Liver (tissue), 7 donors: ENCODE measurements at regions not wholly inside any gene's neighbourhood (a gene's known extent, or its start where the extent isn't known, plus 50 kb on each side); places are given as distances from the start of the nearest gene placed in this dataset.

ENCODE experiments used
- DNase-seq: peaks from one replicate; pipeline ENCODE4 v3.0.0-alpha.2; 2017; ENCODE audit warnings: low spot score
- H3K27ac ChIP-seq, 2 donors: one replicate each; pipeline ENCODE4 v1.7.0; 2013; ENCODE audit warnings: inconsistent platforms in 2 of 2, low read length in 2 of 2, control low read depth in 1 of 2, low read depth in 1 of 2, mild to moderate bottlenecking in 1 of 2
- H3K27me3 ChIP-seq, 4 donors: one replicate each; pipeline versions ENCODE4 v1.6.1 to v1.7.0; 2013; ENCODE audit warnings: low read length in 3 of 4, inconsistent platforms in 1 of 4, mild to moderate bottlenecking in 1 of 4, moderate library complexity in 1 of 4; ENCODE audit not compliant: control insufficient read depth in 4 of 4, insufficient read depth in 4 of 4
- H3K36me3 ChIP-seq, 4 donors: one replicate each; pipeline versions ENCODE4 v1.6.1 to v1.7.0; 2013; ENCODE audit warnings: low read length in 3 of 4, mild to moderate bottlenecking in 3 of 4, low read depth in 1 of 4, moderate library complexity in 1 of 4; ENCODE audit not compliant: control insufficient read depth in 4 of 4, insufficient read depth in 3 of 4
- H3K4me1 ChIP-seq, 4 donors: one replicate each; pipeline versions ENCODE4 v1.6.1 to v1.7.0; 2013; ENCODE audit warnings: low read length in 3 of 4, mild to moderate bottlenecking in 3 of 4, moderate library complexity in 1 of 4; ENCODE audit not compliant: control insufficient read depth in 4 of 4, insufficient read depth in 4 of 4
- H3K4me3 ChIP-seq, 3 donors: one replicate each; pipeline versions ENCODE4 v1.6.1 to v1.7.0; 2013; ENCODE audit warnings: low read length in 3 of 3, control low read depth in 1 of 3, low read depth in 1 of 3, mild to moderate bottlenecking in 1 of 3
- H3K9ac ChIP-seq, 2 donors: one replicate each; pipeline ENCODE4 v1.7.0; 2013; ENCODE audit warnings: low read length in 2 of 2, mild to moderate bottlenecking in 2 of 2, moderate library complexity in 2 of 2, control low read depth in 1 of 2, low read depth in 1 of 2
- H3K9me3 ChIP-seq, 4 donors: one replicate each; pipeline versions ENCODE4 v1.6.1 to v1.7.0; 2013; ENCODE audit warnings: low read length in 3 of 4; ENCODE audit not compliant: control insufficient read depth in 4 of 4
- HNF4G ChIP-seq: IDR thresholded peaks from 2 replicates; pipeline ENCODE4 v1.6.1; 2016; ENCODE audit warnings: antibody characterized with exemption
- JUND ChIP-seq, 2 donors: IDR thresholded peaks; 2 replicates each; pipeline ENCODE4 v1.6.1; 2016; ENCODE audit warnings: antibody characterized with exemption in 2 of 2
- NR2F2 ChIP-seq: IDR thresholded peaks from 2 replicates; pipeline ENCODE4 v1.6.1; 2016; ENCODE audit warnings: antibody characterized with exemption
- RAD21 ChIP-seq, 2 donors: IDR thresholded peaks; 2 replicates each; pipeline ENCODE4 v1.6.1; 2016; ENCODE audit warnings: antibody characterized with exemption in 2 of 2, mild to moderate bottlenecking in 2 of 2
- REST ChIP-seq: IDR thresholded peaks from 2 replicates; pipeline ENCODE4 v1.6.1; 2016; ENCODE audit warnings: antibody characterized with exemption, mild to moderate bottlenecking
- RXRA ChIP-seq, 2 donors: IDR thresholded peaks; 2 replicates each; pipeline ENCODE4 v1.6.1; 2017 to 2018; ENCODE audit warnings: antibody characterized with exemption in 2 of 2, mild to moderate bottlenecking in 1 of 2
- SP1 ChIP-seq: IDR thresholded peaks from 2 replicates; pipeline ENCODE4 v1.6.1; 2018; ENCODE audit warnings: antibody characterized with exemption, mild to moderate bottlenecking
- TAF1 ChIP-seq: conservative IDR thresholded peaks from 2 replicates; pipeline ENCODE4 v1.6.1; 2016; ENCODE audit warnings: antibody characterized with exemption, mild to moderate bottlenecking
- YY1 ChIP-seq: IDR thresholded peaks from 2 replicates; pipeline ENCODE4 v1.6.1; 2016; ENCODE audit warnings: antibody characterized with exemption, mild to moderate bottlenecking
- ZBTB33 ChIP-seq: IDR thresholded peaks from 2 replicates; pipeline ENCODE4 v1.6.1; 2016; ENCODE audit warnings: antibody characterized with exemption
- WGBS: extraction: QIAGEN DNeasy Blood & Tissue Kit; methylation state at CpG from one replicate; pipeline ENCODE4 v1.1.7; 2013; 5-methylcytosine and 5-hydroxymethylcytosine counted together
- TF ChIP-seq, protein P1 (sequence below): IDR thresholded peaks from 2 replicates; pipeline ENCODE4 v1.6.1; 2016; ENCODE audit warnings: antibody characterized with exemption
- donor health status: healthy.
- donor health status: healthy.
- donor health status: healthy.
- donor health status: healthy.

- no peak for DNase-seq
- no peak overlapping the region for H3K27ac ChIP-seq
- no peak overlapping the region for H3K9ac ChIP-seq
- no peaks in the 10 kb centered on the region for H3K9me3 ChIP-seq
- TF ChIP-seq, protein P1, sequence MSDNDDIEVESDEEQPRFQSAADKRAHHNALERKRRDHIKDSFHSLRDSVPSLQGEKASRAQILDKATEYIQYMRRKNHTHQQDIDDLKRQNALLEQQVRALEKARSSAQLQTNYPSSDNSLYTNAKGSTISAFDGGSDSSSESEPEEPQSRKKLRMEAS, result no peak
- TF ChIP-seq NR2F2, result no peak
- no peak for TF ChIP-seq YY1
- TF ChIP-seq RAD21 (IDR thresholded peaks at IDR 0.05), result no peak
- no peak for TF ChIP-seq ZBTB33
- TF ChIP-seq SP1, result no peak
- TF ChIP-seq JUND (IDR thresholded peaks at IDR 0.05), result no peak
- no peaks in the 10 kb centered on the region for H3K27me3 ChIP-seq
- no peak overlapping the region for H3K4me3 ChIP-seq
- WGBS, result 89% methylated on average over 5 of the region's 5 CpGs
- no peaks in the 10 kb centered on the region for H3K36me3 ChIP-seq
- peaks cover 0 to 2% (median 0%) of the 10 kb centered on the region in 4 donors for H3K4me1 ChIP-seq
These were observed 84.2 kb upstream of the E2F3 start for GRCh38 chr6:20317430-20317829.

DNA sequence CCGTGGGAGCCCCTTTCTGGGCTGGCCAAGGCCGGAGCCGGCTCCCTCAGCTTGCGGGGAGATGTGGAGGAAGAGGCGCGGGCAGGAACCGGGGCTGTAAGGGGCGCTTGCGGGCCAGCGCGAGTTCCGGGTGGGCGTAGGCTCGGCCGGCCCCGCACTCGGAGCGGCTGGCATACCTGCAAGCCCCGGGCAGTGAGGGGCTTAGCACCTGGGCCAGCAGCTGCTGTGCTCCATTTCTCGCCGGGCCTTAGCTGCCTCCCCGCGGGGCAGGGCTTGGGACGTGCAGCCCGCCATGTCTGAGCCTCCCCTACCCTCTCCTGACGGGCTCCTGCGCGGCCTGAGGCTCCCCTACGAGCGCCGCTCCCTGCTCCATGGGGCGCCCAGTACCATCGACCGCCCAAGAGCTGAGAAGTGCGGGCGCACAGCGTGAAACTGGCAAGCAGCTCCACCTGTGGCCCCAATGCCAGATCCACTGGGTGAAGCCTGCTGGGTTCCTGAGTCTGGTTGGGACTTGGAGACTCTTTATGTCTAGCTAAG lies 82.8 kb upstream of the E2F3 start:
- DNase-seq, result no peak
- H3K9me3 ChIP-seq, result no peaks in the 10 kb centered on the region
- H3K27ac ChIP-seq, result no peak overlapping the region
- H3K4me1 ChIP-seq, result peaks cover 0 to 2% (median 0%) of the 10 kb centered on the region in 4 donors
- H3K4me3 ChIP-seq, result no peak overlapping the region
- H3K27me3 ChIP-seq, result no peaks in the 10 kb centered on the region
- TF ChIP-seq RXRA (IDR thresholded peaks at IDR 0.05), result no peak
- H3K36me3 ChIP-seq, result no peaks in the 10 kb centered on the region
- WGBS, result 96% methylated on average over 37 of the region's 37 CpGs
- no peak overlapping the region for H3K9ac ChIP-seq

GRCh38 chr6:20319520-20320357 lies 81.9 kb upstream of the E2F3 start:
- Histone ChIP-seq H3K4me1 (peaks cover 0 to 2% (median 0%) of the 10 kb centered on the region in 4 donors), H3K27me3 (no peaks in the 10 kb centered on the region), H3K9me3 (no peaks in the 10 kb centered on the region), H3K4me3 (no peak overlapping the region), H3K36me3 (no peaks in the 10 kb centered on the region), H3K9ac (no peak overlapping the region), H3K27ac (peak overlapping the region in 1 of 2 donors; percentile 35)
- WGBS, result 79% methylated on average over 23 of the region's 23 CpGs
- DNase-seq, result no peak
- TF ChIP-seq HNF4G, result no peak
- peak in 1 of 2 donors; percentile 15 for TF ChIP-seq RAD21 (IDR thresholded peaks at IDR 0.05)
- peak; percentile 32 for TF ChIP-seq TAF1
- no peak for TF ChIP-seq REST
